ENCODE measurements at regions not wholly inside any gene's neighbourhood (a gene's known extent, or its start where the extent isn't known, plus 50 kb on each side); places are given as distances from the start of the nearest gene placed in this dataset.

GRCh38 chr3:107128946-107129345 is 248.3 kb upstream of the CCDC54 start:
- TF ChIP-seq YY1 (IDR thresholded peaks at IDR 0.05; ENCODE audit: insufficient read depth, insufficient read length) (no peak), SUZ12 (IDR thresholded peaks at IDR 0.05; ENCODE audit: extremely low read depth, insufficient read depth, insufficient read length) (no peak), ZNF274 (IDR thresholded peaks at IDR 0.05; ENCODE audit: low read depth, low read length) (no peak)
